Kidney (tissue), 13 donors: ENCODE measurements at regions not wholly inside any gene's neighbourhood (a gene's known extent, or its start where the extent isn't known, plus 50 kb on each side); places are given as distances from the start of the nearest gene placed in this dataset.

Source experiments
- DNase-seq, 5 donors: peaks; one replicate each; pipeline ENCODE4 v3.0.0-alpha.2; 2013 to 2020
- FAIRE-seq: peaks from 2 replicates; lab custom pipeline; 2012; peaks lifted over from hg19 to GRCh38; lab: Jason Lieb, UNC
- H3K27ac ChIP-seq, 2 donors: one replicate each; pipeline ENCODE4 v1.7.0; 2013; ENCODE audit warnings: low read depth in 2 of 2, low read length in 2 of 2, inconsistent platforms in 1 of 2
- H3K27me3 ChIP-seq: one replicate; pipeline ENCODE4 v1.7.1; 2013; ENCODE audit warnings: low read length, inconsistent platforms; ENCODE audit not compliant: control insufficient read depth, insufficient read depth
- H3K36me3 ChIP-seq, 3 donors: one replicate each; pipeline versions ENCODE4 v1.7.0 to v1.7.1; 2013; ENCODE audit warnings: low read length in 3 of 3, control low read depth in 1 of 3, inconsistent platforms in 1 of 3; ENCODE audit not compliant: insufficient read depth in 3 of 3, control insufficient read depth in 2 of 3
- H3K4me1 ChIP-seq, 3 donors: one replicate each; pipeline versions ENCODE4 v1.7.0 to v1.7.1; 2013; ENCODE audit warnings: low read length in 3 of 3, inconsistent platforms in 1 of 3, low read depth in 1 of 3; ENCODE audit not compliant: control insufficient read depth in 2 of 3, insufficient read depth in 2 of 3
- H3K4me3 ChIP-seq, 3 donors: one replicate each; pipeline versions ENCODE4 v1.7.0 to v1.8.1; 2013; ENCODE audit warnings: low read length in 3 of 3, control low read depth in 1 of 3, inconsistent platforms in 1 of 3
- H3K9ac ChIP-seq, 3 donors: one replicate each; pipeline versions ENCODE4 v1.7.0 to v1.7.1; 2013; ENCODE audit warnings: low read length in 3 of 3, control low read depth in 1 of 3, inconsistent platforms in 1 of 3
- H3K9me3 ChIP-seq, 3 donors: one replicate each; pipeline versions ENCODE4 v1.7.0 to v1.7.1; 2013; ENCODE audit warnings: low read length in 3 of 3, control low read depth in 1 of 3, inconsistent platforms in 1 of 3; ENCODE audit not compliant: control insufficient read depth in 2 of 3, insufficient read depth in 1 of 3
- intact Hi-C: fragments of 100-400 bp; cut with DNase I; formaldehyde crosslinking; loops from one replicate; pipeline ENCODE4 v1.11.1; 2022
- TF ChIP-seq, protein P1 (sequence below): IDR thresholded peaks from 3 replicates; pipeline ENCODE4 v1.5.1; 2012; ENCODE audit warnings: mild to moderate bottlenecking, moderate library complexity, borderline replicate concordance; ENCODE audit not compliant: insufficient read depth; ENCODE audit errors: extremely low read depth
- donor health status: control.
- donor health status: control.
- donor health status: control.
- donor health status: control.
- donor health status: control.
- donor health status: DM: yes; HTN: yes; CAD: no.
- donor health status: Normal renal cell carcinoma (clear cell type).

DNA sequence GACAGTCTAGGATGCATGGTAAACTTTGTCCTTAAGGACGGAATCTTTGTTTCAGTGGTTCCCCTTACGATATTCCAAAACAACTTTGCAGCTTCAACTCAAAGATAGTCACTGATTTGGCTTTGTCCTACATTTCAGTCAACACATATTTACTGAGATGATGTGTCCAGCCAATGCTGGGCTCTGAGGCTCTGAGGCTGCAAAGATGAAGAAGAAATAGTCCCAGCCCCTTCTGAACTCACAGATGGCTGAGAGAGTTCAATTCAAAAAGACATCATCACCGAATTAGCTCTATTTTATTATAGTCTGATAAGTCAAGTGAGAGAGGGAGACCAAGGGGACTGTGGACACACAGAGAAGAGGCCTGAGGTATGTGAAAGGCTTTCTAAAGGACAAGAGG lies 544.0 kb downstream of the ACTL7B start:
- Histone ChIP-seq H3K9me3 (no peaks in the 10 kb centered on the region), H3K4me1 (no peaks in the 10 kb centered on the region), H3K9ac (no peak overlapping the region), H3K4me3 (no peak overlapping the region), H3K27ac (no peak overlapping the region), H3K36me3 (no peaks in the 10 kb centered on the region), H3K27me3 (no peaks in the 10 kb centered on the region)
- FAIRE-seq (no peak), DNase-seq (no peak)
- TF ChIP-seq, protein P1, sequence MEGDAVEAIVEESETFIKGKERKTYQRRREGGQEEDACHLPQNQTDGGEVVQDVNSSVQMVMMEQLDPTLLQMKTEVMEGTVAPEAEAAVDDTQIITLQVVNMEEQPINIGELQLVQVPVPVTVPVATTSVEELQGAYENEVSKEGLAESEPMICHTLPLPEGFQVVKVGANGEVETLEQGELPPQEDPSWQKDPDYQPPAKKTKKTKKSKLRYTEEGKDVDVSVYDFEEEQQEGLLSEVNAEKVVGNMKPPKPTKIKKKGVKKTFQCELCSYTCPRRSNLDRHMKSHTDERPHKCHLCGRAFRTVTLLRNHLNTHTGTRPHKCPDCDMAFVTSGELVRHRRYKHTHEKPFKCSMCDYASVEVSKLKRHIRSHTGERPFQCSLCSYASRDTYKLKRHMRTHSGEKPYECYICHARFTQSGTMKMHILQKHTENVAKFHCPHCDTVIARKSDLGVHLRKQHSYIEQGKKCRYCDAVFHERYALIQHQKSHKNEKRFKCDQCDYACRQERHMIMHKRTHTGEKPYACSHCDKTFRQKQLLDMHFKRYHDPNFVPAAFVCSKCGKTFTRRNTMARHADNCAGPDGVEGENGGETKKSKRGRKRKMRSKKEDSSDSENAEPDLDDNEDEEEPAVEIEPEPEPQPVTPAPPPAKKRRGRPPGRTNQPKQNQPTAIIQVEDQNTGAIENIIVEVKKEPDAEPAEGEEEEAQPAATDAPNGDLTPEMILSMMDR, result no peak
- intact Hi-C loops, result no loop called here

DNA sequence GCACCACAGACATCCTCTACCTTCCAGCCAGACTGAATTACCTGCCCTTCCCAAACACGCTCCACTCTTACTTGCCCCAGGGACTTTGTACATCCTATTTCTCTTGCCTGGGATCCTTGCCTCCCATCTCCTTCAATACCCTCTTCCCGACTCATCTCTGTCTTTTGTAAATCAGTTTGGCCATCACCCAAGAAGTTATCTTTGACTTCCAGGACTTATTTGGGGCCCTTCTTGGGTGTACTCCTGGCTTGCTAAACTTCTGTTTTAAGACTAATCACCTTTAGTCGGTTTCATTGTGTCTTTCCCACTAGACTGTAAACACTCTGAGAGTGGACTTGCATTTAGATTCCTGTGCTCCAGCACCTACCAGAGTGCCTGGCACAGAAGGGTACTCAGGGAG lies 545.6 kb downstream of the ACTL7B start:
- Histone ChIP-seq H3K27me3 (no peaks in the 10 kb centered on the region), H3K9ac (no peak overlapping the region), H3K36me3 (no peaks in the 10 kb centered on the region), H3K4me1 (no peaks in the 10 kb centered on the region), H3K27ac (no peak overlapping the region), H3K4me3 (no peak overlapping the region), H3K9me3 (no peaks in the 10 kb centered on the region)
- intact Hi-C loops, result no loop called here
- TF ChIP-seq, protein P1, result no peak
- no peak for DNase-seq
- FAIRE-seq, result no peak

DNA sequence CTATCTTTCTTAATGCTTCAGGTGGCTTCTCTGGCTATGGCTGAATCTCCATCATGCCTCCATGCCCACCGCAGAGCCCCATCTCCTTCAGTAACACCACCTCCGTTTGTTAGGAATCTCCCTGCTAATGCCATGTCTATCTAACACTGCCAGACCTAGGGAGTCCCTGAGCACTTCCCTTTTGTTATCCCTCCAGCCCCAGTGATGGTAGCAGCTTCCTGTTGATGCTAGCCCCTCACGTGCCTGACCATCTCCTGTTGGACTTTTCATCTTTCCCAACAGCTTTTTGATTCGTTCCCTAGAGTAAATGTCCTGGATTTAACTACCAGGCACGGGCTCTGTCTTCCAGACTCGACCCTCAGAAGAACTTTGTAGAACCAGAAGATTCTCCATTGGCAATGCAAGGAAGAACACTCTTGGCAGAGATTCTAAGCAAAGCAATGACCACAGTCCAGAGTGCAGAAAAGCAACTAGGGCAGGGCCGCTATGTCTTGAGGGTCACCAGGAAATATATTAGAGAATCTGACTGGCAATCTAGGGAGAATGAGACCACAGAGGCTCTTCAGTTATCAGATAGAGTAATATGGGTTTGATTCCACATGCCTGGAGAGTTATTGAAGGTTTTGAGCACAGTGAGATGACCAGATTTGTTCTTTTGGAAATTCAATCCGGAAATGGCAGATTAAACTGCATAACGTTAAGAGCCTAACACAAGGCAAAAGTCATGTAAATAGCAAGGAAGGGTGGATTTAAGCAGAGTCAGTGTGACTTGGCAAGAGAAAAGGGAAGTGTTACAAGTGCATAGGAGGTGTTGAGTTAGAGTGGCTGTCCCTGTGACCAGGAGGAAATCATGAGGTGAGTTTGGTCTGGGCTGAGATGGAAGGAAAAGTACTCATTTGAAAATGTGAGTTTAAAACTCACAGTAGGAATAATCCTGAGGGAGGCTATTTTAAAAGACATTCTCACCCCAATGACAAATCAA lies 555.2 kb downstream of the ACTL7B start:
- no peak for FAIRE-seq
- H3K9me3 ChIP-seq, result no peaks in the 10 kb centered on the region
- no peaks in the 10 kb centered on the region for H3K4me1 ChIP-seq
- no peak overlapping the region for H3K9ac ChIP-seq
- TF ChIP-seq, protein P1, result no peak
- DNase-seq, result no peak
- H3K4me3 ChIP-seq, result no peak overlapping the region
- intact Hi-C loops, result no loop called here
- H3K36me3 ChIP-seq, result no peaks in the 10 kb centered on the region
- no peak overlapping the region for H3K27ac ChIP-seq
- no peaks in the 10 kb centered on the region for H3K27me3 ChIP-seq
